Nucleus accumbens (tissue), 56 donors: ENCODE measurements at regions not wholly inside any gene's neighbourhood (a gene's known extent, or its start where the extent isn't known, plus 50 kb on each side); places are given as distances from the start of the nearest gene placed in this dataset.
A peak's percentile ranks its signal among the peaks of the same experiment; 100 is the strongest.

Experiments
- DNase-seq, 56 donors: peaks; one replicate each; lab custom pipeline; 2025; lab: John Stamatoyannopoulos, UW

GRCh38 chr6:40912158-40912946 lies 126.7 kb downstream of the UNC5CL start:
- DNase-seq = peak in 7 of 56 donors; percentile 2 to 14 (median 3)

- DNase-seq = no peak
These were observed 128.6 kb downstream of the UNC5CL start for GRCh38 chr6:40910260-40910893.

GRCh38 chr6:40909811-40910210 lies 129.2 kb downstream of the UNC5CL start:
- DNase-seq = no peak

- peak in 2 of 56 donors; percentile 13 to 32 for DNase-seq
These were observed 131.8 kb downstream of the UNC5CL start for GRCh38 chr6:40907198-40907701.

GRCh38 chr6:40906759-40907158 lies 132.3 kb downstream of the UNC5CL start:
- DNase-seq = no peak

GRCh38 chr6:40904583-40905194 lies 134.3 kb downstream of the UNC5CL start:
- no peak for DNase-seq

GRCh38 chr6:40903456-40903855 lies 135.6 kb downstream of the UNC5CL start:
- DNase-seq = peak in 1 of 56 donors; percentile 9

GRCh38 chr6:40901322-40902055 lies 137.5 kb downstream of the UNC5CL start:
- no peak for DNase-seq

- DNase-seq = no peak
These were observed 138.2 kb downstream of the UNC5CL start for GRCh38 chr6:40900791-40901190.

GRCh38 chr6:40899684-40900155 lies 139.3 kb downstream of the UNC5CL start:
- DNase-seq = no peak

GRCh38 chr6:40898073-40898472 lies 140.9 kb downstream of the UNC5CL start:
- DNase-seq = no peak

- DNase-seq = no peak
These were observed 141.5 kb downstream of the UNC5CL start for GRCh38 chr6:40897390-40898003.

GRCh38 chr6:40896696-40897095 lies 142.3 kb downstream of the UNC5CL start:
- DNase-seq = peak in 2 of 56 donors; percentile 4 to 6

- peak in 29 of 56 donors; percentile 2 to 60 (median 17) for DNase-seq
These were observed 143.8 kb downstream of the UNC5CL start for GRCh38 chr6:40894962-40895799.

GRCh38 chr6:40893021-40893420 lies 146.0 kb downstream of the UNC5CL start:
- DNase-seq = no peak

- DNase-seq = no peak
These were observed 146.8 kb downstream of the UNC5CL start for GRCh38 chr6:40892223-40892622.

GRCh38 chr6:40891686-40892085 lies 147.3 kb downstream of the UNC5CL start:
- no peak for DNase-seq

- no peak for DNase-seq
These were observed 147.9 kb downstream of the UNC5CL start for GRCh38 chr6:40891131-40891530.
